ENCODE measurements at regions not wholly inside any gene's neighbourhood (a gene's known extent, or its start where the extent isn't known, plus 50 kb on each side); places are given as distances from the start of the nearest gene placed in this dataset.

DNA sequence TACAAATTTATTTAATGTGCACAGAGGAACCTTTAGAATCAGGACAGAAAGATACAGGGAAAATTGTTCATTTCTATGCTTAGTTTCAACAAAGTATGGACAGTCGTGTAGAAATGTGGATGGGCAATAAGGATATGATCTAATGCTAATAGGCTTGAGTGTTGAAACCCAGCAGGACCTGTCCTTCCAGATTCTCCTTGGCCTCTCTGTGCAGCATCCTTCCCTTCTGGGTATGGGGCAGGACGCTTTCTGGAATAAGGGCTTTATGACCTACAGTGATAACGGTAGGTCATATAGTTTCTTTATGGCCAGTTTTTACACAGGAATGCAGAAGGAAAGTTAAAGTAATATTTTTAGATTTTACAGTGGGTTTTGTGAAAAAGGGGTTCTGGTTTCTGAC is 698.1 kb downstream of the SI start:
- Histone ChIP-seq H3K36me3 (ENCODE audit: control insufficient read depth, insufficient read depth, low read length) (no peaks in the 10 kb centered on the region), H3K4me3 (ENCODE audit: low read depth, low read length) (no peak overlapping the region), H3K27me3 (ENCODE audit: control insufficient read depth, insufficient read depth, low read length) (no peaks in the 10 kb centered on the region)
- TF ChIP-seq, protein P1, sequence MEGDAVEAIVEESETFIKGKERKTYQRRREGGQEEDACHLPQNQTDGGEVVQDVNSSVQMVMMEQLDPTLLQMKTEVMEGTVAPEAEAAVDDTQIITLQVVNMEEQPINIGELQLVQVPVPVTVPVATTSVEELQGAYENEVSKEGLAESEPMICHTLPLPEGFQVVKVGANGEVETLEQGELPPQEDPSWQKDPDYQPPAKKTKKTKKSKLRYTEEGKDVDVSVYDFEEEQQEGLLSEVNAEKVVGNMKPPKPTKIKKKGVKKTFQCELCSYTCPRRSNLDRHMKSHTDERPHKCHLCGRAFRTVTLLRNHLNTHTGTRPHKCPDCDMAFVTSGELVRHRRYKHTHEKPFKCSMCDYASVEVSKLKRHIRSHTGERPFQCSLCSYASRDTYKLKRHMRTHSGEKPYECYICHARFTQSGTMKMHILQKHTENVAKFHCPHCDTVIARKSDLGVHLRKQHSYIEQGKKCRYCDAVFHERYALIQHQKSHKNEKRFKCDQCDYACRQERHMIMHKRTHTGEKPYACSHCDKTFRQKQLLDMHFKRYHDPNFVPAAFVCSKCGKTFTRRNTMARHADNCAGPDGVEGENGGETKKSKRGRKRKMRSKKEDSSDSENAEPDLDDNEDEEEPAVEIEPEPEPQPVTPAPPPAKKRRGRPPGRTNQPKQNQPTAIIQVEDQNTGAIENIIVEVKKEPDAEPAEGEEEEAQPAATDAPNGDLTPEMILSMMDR (IDR thresholded peaks at IDR 0.05; ENCODE audit: insufficient read depth, low read length, severe bottlenecking): no peak
- DNase-seq (ENCODE audit: low read depth) (no peak), FAIRE-seq (no peak)

DNA sequence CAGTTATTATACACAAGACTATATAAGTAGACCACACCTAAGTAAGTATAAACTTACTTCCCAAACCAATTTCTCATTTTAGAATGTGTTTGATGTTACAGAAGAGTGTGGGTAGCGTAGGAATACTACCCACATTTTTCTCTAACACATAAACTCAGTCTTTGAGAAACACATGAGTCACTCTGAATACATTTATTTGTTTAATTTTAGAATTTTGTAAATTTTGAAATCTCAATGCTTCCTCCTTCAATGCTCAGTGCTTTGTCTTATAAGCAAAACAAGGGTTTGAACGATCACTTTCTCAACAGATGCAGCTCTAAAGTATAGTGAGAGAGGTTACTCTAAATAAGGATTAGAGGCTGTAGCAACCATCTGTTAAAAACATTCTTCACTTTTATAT is 700.8 kb downstream of the SI start:
- TF ChIP-seq, protein P1 (IDR thresholded peaks at IDR 0.05; ENCODE audit: insufficient read depth, low read length, severe bottlenecking): no peak
- Histone ChIP-seq H3K36me3 (ENCODE audit: control insufficient read depth, insufficient read depth, low read length) (no peaks in the 10 kb centered on the region), H3K4me3 (ENCODE audit: low read depth, low read length) (no peak overlapping the region), H3K27me3 (ENCODE audit: control insufficient read depth, insufficient read depth, low read length) (no peaks in the 10 kb centered on the region)
- DNase-seq (ENCODE audit: low read depth) (no peak), FAIRE-seq (no peak)

DNA sequence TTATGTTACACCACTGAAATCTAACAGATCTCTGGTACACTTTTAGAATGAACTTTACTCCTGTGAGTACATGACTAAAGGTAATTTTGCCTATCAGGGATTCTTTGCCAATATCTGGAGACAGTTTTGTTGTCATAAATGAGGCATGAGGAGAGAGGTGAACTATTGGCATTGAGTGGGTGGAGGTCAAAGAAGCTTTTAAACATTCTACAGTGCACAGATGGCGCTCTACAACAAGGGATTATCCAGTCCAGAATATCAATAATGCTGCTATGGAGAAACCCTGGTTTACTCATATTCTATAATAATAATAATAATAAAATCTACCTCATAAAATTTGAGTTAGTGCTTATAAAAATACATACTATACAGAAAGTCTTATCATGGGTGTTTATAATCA is 702.3 kb downstream of the SI start:
- H3K4me3 ChIP-seq (ENCODE audit: low read depth, low read length): no peak overlapping the region
- H3K27me3 ChIP-seq (ENCODE audit: control insufficient read depth, insufficient read depth, low read length): no peaks in the 10 kb centered on the region
- no peak for DNase-seq (ENCODE audit: low read depth)
- TF ChIP-seq, protein P1 (IDR thresholded peaks at IDR 0.05; ENCODE audit: insufficient read depth, low read length, severe bottlenecking): no peak
- no peak for FAIRE-seq
- H3K36me3 ChIP-seq (ENCODE audit: control insufficient read depth, insufficient read depth, low read length): no peaks in the 10 kb centered on the region

DNA sequence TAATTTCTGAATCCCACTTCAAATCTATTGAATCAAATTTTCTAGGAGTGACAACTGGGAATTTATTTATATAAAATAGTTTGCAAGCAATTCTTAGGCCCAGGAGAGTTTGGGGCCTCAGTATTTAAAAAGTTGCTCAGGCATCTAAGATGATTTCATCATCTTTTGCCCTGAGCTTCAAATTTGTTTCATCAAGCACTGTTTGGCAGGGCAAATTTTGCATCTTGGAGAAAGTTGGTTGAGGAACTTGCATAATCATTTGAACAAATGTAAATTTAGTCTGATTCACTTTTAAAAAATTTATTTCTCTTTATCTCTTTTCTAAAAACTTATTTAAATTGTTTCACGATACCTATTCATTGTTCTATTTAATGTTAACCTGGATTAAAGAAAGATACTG is 702.8 kb downstream of the SI start:
- no peaks in the 10 kb centered on the region for H3K27me3 ChIP-seq (ENCODE audit: control insufficient read depth, insufficient read depth, low read length)
- TF ChIP-seq, protein P1 (IDR thresholded peaks at IDR 0.05; ENCODE audit: insufficient read depth, low read length, severe bottlenecking): no peak
- DNase-seq (ENCODE audit: low read depth) (no peak), FAIRE-seq (no peak)
- H3K4me3 ChIP-seq (ENCODE audit: low read depth, low read length): no peak overlapping the region
- no peaks in the 10 kb centered on the region for H3K36me3 ChIP-seq (ENCODE audit: control insufficient read depth, insufficient read depth, low read length)

GRCh38 chr3:164371681-164372080 is 706.6 kb downstream of the SI start:
- Histone ChIP-seq H3K4me3 (ENCODE audit: low read depth, low read length) (no peak overlapping the region), H3K27me3 (ENCODE audit: control insufficient read depth, insufficient read depth, low read length) (no peaks in the 10 kb centered on the region), H3K36me3 (ENCODE audit: control insufficient read depth, insufficient read depth, low read length) (no peaks in the 10 kb centered on the region)
- DNase-seq (ENCODE audit: low read depth) (no peak), FAIRE-seq (no peak)
- TF ChIP-seq, protein P1 (IDR thresholded peaks at IDR 0.05; ENCODE audit: insufficient read depth, low read length, severe bottlenecking): no peak

DNA sequence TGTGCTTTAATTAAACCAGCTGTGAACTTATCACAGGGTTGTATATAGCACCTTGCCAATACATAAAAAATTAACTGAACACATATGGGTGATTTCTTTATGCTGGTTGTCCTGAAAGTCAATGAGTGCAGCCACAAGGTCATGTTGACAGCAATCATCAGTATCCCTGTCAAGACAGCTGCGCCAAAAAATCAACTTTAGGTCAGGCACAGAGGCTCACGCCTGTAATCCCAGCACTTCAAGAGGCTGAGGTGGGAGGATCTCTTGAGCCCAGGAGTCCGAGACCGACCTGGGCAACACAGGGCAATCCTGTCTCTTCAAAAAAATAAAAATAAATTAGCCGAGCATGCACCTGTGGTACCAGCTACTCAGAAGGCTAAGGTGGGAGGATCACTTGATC is 707.3 kb downstream of the SI start:
- Histone ChIP-seq H3K27me3 (ENCODE audit: control insufficient read depth, insufficient read depth, low read length) (no peaks in the 10 kb centered on the region), H3K36me3 (ENCODE audit: control insufficient read depth, insufficient read depth, low read length) (no peaks in the 10 kb centered on the region), H3K4me3 (ENCODE audit: low read depth, low read length) (no peak overlapping the region)
- no peak for DNase-seq (ENCODE audit: low read depth)
- no peak for FAIRE-seq
- TF ChIP-seq, protein P1 (IDR thresholded peaks at IDR 0.05; ENCODE audit: insufficient read depth, low read length, severe bottlenecking): no peak
